IPS-11a (cell line): ENCODE measurements at regions not wholly inside any gene's neighbourhood (a gene's known extent, or its start where the extent isn't known, plus 50 kb on each side); places are given as distances from the start of the nearest gene placed in this dataset.

Source experiments
- H3K4me3 ChIP-seq: one replicate; pipeline ENCODE4 v1.5.1; 2013; ENCODE audit warnings: low read depth, low read length, control low read depth

GRCh38 chr2:209331291-209331844, 92.5 kb upstream of the MAP2 start:
- H3K4me3 ChIP-seq, result no peak overlapping the region

DNA sequence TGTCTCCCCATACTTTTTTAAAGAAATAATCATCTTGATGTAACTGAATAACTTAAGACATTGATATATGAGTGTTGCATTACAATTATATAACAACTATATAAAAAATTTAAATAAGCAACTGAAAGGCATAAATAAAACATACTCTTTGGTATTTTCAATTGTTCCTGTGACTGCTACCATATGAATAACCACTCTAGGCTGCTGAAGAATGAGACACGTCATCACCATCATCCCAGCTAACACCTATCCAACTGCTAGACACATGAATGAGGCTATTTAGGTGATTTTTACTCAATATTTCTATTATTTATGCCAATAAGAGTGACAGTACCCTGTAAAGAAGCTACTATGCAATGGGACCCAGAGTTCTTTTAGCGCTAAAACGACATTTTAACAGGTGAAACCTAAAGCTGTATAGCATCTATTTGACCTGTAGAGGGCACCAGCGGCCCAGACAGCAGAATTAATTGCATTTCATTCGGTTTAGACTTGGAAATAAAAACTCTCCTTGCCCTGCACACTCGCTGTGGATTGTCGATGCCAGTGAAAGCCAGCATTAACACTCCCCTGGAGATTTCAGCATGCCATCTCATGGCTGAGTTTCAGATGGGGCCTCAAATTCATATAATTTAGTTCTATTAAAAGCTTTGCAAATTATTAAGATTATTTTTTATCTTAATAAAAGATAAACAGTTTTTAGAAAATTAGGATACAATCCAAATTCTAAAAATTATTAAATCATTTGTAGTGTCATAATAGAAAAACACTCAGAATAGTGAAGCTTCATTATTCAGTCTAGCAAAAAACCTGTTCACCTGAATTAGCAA, 89.4 kb upstream of the MAP2 start:
- no peak overlapping the region for H3K4me3 ChIP-seq

GRCh38 chr2:209340522-209340921, 83.3 kb upstream of the MAP2 start:
- no peak overlapping the region for H3K4me3 ChIP-seq

DNA sequence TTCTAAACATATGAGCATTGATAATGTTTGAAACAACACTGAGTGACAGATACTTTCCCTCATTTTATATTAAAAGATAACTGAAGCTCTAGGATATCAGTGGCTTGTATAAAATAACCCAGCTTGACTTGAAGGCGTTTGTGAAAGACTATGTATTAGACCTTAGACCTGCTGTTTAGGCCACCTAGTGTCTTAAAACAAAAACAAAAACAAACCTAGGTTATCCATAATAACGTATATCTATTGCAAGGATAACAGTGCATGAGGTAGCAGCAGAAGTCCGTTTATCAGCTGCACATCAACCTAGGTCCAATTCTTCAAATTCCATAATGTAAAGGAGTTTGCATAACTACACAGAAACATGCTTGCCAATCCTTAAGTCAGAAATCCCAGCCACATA, 79.5 kb upstream of the MAP2 start:
- no peak overlapping the region for H3K4me3 ChIP-seq

GRCh38 chr2:209348433-209348832, 75.4 kb upstream of the MAP2 start:
- no peak overlapping the region for H3K4me3 ChIP-seq

- H3K4me3 ChIP-seq, result no peak overlapping the region
Observed at GRCh38 chr2:209351636-209352035, 72.2 kb upstream of the MAP2 start.

- no peak overlapping the region for H3K4me3 ChIP-seq
Observed at GRCh38 chr2:209358992-209359391, 64.9 kb upstream of the MAP2 start.

GRCh38 chr2:209367075-209367747, 56.6 kb upstream of the MAP2 start:
- no peak overlapping the region for H3K4me3 ChIP-seq

DNA sequence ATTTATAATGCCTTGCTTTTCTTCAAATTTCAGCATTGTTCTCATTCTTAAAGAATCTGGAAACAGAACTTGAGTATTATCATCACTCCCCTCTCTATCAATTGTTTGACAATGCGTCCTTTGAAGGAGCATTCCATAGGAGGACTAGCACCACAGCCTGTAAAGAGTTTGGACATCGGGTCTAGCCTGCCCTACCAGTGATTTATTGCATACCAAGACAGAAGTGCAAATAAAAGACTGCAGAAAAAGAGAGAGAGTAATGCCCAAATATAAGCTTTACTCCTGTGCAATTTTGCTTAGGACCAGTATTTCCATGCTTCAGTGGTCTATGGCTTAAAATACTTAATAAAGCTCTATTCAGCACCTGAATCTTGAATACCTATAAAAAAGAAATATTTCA, 55.4 kb upstream of the MAP2 start:
- no peak overlapping the region for H3K4me3 ChIP-seq

DNA sequence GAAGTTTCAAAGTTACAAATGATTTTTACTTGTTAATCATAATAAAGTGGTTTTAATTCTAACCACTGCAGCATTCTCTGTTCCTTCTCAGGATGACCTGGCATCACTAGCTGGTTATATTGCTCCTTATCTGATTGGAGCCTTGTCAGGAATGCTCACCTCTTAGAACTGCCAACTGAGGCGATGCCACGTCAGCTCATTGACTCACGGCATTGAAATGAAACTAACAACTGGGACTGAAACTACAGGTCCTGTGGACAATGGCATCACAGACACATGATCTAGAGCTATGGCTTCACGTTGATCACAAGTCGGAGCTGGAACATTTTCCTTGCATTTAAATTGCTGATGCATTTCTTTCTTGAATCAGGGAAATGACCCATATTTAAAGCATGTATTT, 54.9 kb upstream of the MAP2 start:
- no peak overlapping the region for H3K4me3 ChIP-seq

DNA sequence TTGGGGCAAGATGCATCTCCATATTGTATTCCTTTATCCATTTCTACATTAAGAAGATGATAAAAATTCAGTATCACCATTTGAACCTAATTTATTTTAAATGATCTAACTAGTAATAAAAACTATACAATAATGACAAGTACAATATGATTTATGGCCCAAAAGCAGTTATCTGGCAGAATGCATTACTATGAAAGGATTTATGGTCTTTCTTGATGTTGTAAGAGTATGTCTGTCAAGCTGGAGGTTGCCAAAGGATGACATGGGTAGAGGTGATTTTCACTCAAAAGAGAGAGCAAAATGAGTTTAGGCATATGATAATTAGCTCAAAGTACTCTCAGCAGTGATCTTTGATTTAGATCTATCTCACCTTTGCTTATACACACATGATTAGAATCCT, 54.2 kb upstream of the MAP2 start:
- H3K4me3 ChIP-seq, result no peak overlapping the region

- H3K4me3 ChIP-seq, result no peak overlapping the region
Observed at GRCh38 chr2:209371407-209371806, 52.4 kb upstream of the MAP2 start.
